GM21360 (cell line): ENCODE measurements at regions not wholly inside any gene's neighbourhood (a gene's known extent, or its start where the extent isn't known, plus 50 kb on each side); places are given as distances from the start of the nearest gene placed in this dataset.

Experiments
- ATAC-seq: cut with Tn5 transposase; IDR thresholded peaks from one replicate; pipeline ENCODE4 v1.9.1; 2021; ENCODE audit warnings: mild to moderate bottlenecking, moderate library complexity; ENCODE audit not compliant: unreplicated experiment

DNA sequence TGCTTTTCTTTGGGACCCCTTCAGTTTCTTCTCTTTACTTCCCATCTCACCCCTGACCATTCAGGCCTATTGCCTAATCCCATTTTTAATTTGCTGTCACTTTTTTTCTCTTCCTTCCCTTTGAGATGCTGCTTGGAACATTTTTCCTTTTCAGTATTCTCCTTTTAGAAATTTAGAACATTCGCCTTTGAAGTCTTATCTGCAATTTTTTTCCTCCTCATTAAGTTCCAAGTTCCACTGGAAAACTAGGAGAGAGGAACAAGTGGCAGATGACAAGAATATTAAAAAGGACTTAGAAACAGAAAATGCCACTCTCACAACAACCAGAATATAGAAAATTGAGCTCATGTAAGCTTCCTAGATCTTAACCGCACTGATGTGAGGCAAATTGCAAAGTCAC, 126.6 kb downstream of the PSMG1 start:
- ATAC-seq = no peak

DNA sequence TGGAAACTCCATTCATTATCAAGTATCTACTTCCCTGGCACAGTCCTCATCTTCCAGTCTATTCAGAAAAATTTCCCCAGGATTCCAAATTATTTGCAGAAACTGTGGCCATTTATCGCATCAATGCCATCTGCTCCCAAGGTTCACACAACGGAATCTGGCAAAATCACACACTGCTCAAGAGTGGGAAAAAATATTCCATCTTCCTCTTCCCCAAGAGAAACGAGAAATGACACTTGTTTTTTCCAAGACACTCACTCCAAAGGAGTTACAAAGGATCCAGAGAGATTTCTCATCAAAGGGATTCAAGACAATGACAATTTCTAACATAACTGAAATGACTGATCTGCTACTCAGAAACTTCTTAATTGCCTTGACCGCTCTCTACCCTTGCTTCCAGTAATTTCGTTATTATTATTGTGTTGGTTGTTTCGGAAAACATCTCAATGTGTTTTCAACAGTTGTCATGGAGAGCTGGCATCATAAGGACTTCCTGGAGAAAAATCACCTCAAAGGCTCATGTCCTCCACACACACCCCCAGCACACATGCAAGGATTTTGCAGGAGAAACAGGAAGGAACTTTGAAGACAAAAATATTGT, 128.0 kb downstream of the PSMG1 start:
- no peak for ATAC-seq

DNA sequence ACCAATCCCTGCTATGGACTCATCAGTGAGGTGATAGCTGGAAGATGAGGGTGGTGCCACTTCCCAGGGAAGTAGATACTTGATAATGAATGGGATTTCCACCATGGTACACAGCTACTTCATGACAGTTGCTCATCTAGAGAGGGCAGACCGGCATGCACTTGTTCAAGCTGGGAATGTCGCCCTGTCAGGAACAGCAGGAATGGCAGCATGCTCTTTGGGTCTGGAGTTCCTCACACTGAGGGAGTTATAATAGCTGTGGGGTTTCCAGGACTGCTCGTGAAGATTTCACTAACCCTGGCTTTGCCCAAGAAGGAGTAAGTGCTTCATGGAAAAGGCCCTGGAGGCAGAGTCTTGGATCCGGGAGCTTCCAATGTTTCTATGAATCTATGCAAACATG, 129.2 kb downstream of the PSMG1 start:
- ATAC-seq = no peak

DNA sequence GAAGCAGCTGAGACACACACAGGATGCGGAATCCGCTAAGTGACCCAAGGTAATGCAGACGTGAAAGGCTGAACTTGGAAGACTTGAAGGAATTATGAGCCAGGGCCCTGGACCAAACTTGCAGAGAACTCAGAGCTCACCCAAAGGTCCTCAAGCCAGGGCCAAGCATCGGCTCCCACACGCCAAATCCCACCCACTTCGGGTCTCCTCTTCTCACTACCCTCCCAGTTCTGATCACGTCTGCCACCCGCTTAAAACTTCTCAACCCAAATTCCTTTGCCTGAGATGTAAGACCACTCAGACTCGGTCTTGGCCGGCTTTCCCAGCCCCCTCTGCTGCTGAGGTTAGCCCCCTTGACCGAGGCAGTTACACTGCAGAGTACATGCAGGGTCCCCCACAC, 130.1 kb downstream of the PSMG1 start:
- no peak for ATAC-seq

DNA sequence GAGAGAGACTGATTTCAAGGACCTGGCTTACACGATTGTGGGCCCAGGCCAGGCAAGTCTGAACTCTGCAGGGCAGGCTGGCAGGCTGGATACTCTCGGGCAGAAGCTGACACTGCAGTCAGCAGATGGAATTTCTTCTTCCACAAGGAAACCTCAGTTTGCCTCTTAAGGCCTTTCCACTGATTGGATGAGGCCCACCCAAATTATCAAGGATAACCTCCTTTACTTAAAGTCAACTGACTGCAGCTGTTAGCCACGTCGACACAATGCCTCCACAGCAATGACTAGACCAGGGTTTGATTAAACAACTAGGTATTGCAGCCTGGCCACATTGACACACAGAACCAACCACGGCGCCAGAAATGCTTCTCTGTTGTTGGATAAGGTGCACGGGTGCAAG, 130.5 kb downstream of the PSMG1 start:
- no peak for ATAC-seq

DNA sequence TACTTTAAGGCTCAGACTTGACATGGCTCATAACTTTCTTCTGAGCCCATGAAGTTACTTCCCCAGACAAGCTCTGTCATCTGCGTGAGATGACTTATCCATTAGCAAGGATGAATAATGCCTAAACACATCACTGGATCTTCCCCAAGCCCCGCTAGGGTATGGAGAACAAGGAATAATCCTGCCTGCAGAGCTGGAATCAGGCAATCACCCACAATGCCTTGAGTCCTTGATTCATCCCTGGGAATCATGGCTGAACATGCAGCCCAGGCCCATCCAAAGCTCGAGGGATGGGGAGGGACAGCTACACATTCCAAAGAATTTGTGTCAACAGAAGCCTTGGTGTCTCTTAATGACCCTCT, 131.7 kb downstream of the PSMG1 start:
- ATAC-seq = no peak

DNA sequence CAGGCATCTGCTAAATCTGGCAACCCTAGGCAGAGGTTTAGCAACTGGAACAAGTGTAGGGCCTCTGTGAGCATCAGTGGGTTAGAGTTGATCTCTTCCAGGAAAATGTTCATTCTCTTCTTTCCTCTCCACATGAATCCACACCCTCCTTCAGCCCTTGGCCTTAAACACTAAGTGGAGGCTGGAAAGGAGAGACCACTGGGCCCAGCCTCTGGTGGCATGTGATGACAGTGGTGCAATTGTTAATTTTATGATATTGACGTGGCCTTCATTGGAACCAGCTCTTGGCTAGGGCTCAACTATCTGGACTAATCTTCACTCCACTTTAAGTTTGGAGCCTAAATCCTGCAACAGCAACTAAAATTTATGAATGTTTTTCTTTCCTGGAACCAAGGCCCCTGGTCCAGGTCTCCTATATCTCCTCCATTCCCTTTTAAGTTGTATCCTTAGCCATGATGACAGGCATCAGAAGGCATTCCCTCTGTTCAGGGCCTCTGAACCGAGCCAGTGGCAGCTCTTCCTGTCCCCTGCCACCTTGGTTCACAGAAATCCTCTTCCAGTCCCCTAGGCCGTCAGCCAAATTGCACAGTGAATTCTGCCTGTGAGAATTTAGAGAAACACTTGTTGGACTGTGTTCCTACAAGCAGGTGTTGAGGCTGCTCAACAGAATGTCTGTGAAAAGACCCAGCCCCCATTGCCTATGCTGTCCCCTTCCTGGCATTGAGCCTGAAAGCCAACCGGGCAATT, 132.2 kb downstream of the PSMG1 start:
- ATAC-seq = no peak

DNA sequence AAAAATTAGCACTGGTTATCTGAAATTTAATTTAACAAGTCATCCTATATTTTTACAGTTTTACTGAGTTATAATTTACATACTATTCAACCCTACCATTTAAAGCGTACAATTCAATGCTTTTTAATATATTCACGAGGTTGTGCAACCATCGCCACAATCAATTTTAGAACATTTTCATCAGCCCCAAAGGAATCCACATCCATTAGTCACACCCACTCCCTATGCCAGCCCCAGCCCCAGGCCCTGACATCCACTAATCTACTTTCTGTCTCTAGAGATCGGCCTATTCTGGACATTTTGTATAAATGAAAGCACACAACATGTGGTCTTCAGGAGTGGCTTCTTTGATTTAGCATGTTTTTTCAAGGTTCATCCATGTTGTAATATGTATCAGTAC, 134.7 kb downstream of the PSMG1 start:
- no peak for ATAC-seq

DNA sequence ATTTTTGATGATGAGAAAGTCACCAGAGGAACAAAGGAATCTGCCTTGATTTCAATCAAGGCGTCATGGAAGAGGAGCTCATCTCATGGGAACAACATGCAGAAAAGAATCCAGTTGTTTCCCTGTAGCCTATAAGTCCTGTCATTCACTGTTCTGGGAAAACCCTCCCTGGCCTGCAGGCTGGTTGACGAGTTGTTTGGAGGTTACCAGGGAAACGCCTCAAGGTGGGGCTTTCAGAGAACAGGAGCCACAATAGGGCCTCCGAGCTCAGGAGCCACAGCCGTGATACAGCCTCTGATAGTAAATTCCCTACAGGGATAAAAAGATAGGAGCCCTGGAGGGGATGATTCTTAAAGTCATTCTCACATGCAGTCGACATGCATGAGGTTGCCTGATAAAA, 135.2 kb downstream of the PSMG1 start:
- no peak for ATAC-seq

DNA sequence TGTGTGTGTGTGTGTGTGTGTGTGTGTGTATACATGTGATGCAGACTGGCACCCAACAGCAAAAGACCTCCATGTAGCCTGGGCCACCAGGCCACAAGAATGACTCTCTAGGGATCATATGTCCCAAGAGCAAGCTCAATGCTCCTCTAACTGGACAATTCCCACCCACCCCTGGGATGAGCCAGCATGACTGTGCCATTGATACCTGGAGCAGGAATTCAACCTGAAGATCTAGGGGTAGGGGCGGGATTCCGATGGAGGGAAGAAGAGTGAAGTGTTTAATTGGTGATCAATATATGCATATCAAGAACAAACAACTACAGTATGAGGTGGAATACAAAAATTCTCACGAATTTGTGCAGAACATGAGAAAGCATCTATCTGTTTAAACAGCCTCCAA, 136.2 kb downstream of the PSMG1 start:
- no peak for ATAC-seq

DNA sequence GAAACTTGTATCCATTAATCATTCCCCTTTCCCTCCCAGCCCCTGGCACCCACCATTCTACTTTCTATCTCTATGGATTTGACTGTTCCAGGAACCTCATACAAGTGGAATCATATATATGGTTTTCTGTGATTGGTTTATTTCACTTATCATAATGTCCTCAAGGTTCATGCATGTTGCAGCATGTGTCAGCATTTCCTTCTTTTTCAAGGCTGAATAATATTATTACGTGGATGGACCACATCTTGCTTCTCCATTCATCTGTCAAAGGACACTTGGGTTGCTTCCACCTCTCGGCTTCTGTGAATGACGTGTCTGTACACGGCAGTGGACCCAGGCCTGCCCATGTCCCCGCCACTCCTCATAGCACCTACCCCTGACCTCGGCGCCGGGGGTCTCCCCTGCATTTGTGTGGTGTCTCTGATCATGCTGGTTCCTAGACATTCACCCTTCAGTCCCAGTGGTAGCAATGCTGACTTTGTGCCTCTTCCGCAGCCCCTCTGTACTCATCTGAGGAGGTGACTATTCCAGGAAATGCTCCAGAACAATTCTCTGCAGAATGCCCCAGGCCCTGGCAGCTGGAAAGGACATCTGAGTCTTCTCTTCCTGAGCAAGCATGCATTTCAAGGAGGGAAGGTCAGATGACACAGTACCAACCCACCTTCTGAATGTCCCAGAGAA, 136.9 kb downstream of the PSMG1 start:
- ATAC-seq = no peak

DNA sequence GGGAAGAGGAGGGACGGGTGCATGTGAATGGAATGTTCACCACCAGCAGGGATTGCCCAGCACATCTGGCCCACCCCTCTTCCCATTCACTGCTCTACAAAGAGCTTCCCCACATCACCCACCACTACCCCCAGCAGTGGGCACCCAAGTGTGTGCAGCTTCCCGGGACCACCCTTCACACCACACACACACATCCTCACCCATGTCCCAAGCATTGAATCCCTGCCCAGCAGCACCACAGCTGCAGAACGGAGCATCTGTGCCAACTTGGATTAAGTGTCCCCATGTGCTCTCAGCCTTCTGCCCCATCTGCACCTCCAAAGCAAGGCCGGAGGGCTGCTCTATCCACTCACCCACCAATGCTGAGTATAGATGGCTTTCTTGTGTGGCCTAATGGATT, 141.4 kb downstream of the PSMG1 start:
- ATAC-seq = no peak

DNA sequence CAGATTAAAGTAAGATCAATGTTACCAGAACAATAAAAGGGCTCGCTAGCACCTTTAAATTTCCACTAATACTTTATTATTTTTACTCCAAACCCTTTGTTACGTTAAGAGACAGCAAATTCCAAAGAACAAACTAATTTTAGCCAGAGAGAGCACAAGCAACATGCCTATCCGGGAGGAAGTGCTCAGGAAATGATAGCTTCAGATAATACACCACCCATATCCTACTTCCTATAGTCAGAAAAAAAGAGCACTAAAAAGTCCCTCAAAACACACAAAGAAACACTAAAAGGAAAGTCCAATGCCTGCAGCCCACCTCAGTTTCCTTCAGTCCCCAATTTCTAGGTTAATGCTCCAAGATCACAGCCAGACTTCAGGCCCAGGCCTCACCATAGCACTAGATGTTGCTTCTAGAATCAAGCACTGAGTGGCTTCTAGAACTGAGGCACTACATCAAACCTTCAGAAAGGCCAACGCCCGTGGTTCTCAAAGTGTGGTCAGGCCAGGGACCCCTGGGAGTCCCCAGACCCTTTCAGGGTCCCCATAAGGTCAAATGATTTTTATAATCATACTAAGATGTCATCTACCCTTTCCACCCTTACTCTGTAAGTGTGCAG, 142.6 kb downstream of the PSMG1 start:
- no peak for ATAC-seq

DNA sequence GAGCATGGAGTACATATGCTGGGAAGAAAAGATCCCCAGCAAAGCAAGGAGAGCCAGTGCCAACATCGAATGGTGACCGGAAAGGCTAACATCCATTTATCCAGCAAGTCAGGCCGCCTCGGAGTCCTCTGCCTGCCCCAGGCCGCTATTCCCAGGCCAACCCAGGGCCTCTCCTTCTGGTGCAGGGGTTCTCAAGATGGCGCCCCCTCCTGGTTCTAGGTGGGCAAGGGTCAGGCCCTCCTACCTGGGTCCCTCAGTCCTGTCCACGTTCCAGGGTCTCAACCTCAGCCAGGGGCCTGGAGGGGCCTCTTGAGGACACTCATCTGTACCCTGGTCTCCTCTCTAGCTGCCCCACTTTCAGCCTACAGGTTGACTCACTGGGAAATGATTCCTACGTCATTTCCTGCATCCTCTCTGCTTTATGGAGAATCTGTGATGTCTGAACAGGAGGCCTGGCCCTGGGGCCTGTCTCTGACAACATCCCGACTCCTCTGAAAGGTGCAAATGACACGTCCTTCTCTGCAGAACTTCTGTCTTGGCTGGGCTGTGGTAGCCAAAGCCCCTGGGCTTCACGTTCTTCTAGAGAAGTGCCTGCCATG, 145.3 kb downstream of the PSMG1 start:
- ATAC-seq = no peak

DNA sequence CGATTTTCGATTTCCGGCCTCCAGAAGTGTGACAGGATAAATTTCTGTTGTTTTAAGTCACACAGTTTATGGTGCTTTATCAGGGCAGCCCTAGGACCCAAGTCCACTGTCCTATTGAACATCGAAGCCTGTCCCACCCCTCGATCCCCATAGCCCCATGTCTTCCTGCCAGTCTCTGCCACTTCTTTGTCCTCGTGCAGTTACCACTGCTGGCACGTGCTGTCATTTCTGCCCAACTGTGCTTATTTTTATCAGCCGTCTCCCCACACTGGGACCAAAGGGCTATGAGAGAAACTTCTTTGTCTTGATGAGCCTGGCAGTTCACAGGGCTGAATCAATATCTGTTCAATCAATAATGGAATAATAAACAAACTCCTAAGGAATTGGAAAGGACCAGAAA, 146.7 kb downstream of the PSMG1 start:
- no peak for ATAC-seq

DNA sequence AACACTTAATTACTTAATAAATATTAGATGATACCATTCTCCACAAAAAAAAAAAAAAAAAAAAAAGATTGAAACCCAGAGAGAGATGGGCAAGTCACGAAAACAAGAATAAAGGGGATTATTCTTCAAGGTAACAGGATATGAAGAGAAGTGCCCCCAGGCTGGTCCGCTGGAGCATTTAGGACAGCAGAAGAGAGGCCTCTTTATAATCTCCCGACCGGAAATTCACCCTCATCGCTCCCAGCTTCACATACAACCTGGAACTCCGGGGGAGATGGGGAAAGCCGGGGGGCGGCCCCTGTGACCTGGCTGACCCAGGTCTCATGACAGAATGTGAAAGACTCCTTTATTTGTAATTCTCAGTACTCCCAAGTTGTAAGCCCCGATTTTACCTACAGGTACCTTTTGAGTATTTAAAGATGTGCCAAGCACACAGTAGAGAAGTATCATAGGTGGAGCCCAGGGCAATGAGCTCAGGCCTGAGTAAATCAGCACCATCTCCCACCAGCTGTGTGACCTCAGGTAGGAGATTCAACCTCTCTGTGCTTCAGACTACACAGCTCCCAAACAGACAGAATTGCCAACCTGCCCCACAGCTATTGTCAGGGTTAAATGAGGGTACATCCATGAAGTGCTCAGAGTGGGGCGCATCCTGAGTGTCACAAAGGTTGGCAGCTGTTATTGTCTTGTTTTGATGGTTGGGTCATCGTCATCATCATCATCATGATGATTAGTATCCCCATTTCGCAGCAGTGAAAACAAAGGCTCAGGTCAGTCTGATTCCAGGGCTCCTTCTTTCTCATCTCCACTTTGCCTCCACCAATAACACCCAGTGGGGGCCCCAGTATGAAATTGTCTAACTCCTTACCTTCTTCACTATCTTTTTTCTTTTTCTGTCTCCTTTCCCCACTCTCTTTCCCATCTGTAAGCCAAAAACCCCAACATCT, 148.4 kb downstream of the PSMG1 start:
- no peak for ATAC-seq

DNA sequence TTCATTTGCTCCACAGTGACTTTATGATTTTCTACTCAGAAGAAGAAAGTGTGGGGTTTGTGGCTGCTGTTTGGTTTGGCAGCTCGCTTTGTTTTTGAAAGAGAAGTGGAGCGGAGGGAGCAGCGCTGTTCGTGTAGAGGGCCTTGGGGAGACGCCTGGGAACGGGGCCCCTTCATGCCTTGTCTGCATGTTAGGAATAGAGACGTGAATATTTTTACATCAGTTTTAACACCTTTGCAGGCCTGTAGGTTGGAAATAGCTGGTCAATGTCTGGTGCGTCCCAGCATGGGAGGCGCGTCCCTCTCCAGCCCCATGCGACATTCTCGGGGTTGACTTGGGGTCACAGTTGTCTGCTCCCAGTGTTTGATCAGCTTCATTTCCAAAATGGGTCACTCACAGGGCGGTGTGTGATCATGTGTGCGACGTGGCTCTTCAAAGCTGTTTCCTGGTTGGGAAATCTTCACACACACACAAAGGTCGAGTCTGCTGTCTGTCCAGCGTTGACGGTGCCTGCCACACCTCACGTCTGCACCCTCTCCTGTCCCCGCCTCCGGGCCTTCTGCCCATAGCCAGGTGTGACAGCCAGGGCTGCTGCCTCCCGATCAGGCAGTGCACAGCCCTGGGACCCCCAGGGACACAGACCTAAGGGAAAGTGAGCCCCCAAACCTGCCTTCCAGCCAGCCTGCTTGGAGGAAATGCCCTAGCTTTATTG, 149.2 kb downstream of the PSMG1 start:
- no peak for ATAC-seq

DNA sequence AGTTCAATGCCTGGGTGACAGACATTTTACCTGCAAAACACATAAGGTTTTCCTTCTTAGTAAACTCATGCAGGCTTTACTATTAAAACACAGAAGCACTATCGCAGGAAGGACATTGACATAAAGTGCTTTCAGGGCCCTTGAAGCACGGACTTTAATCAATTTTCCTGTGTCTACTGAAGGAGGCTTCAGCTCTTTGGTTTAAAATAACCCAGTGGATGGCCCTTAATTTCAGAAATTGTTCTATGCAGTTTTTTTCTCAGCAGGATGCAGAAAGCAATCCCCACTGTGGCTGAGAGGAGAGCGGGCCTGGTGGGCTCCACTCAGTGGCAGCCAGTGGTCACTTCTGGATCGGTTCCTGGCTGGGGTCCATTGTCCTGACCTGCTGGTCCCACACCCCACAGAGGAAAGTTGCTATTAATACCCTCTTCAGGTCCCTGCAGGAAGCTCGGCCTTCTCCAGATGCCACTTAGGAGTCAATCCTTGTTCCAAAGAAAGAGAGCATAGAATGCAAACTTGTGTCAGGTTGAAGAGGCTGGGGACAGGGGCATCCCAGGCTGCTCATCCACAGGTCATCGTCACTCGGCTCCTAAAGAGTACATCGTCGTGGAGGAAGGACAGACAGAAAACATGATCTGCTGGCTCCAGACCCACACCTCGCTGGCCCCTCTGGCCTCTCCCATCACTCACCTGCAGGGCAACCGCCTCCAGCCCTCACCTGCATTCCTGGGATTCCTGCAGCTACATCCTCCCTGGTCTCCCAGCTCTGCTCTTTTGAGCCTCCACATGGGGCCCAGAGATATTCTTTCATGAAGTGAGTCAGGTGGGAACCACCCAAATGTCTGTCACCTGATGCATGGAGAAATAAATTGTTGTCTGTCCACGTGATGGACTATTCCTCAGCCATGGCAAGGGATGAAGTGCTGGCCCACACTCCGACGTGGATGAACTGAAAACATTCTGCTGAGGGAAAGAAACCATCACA, 153.1 kb downstream of the PSMG1 start:
- ATAC-seq = no peak
